ENCODE measurements at regions not wholly inside any gene's neighbourhood (a gene's known extent, or its start where the extent isn't known, plus 50 kb on each side); places are given as distances from the start of the nearest gene placed in this dataset.
"Not testable (repeated sequence)": the region's sequence is repeated elsewhere in the genome, so short reads cannot be mapped to it uniquely, and the experiment has no call there.

- no peaks in the 10 kb centered on the region for H3K4me1 ChIP-seq (ENCODE audit: control insufficient read depth, insufficient read depth, low read length)
- H3K27ac ChIP-seq (ENCODE audit: insufficient read depth, low read depth, low read length, poor library complexity, severe bottlenecking): no peak overlapping the region
- 68 to 82% methylated on average over 3 to 4 of the region's 5 CpGs for WGBS, 2 experiments
- H3K4me3 ChIP-seq (ENCODE audit: insufficient read depth, low read depth, low read length): no peak overlapping the region
- no peaks in the 10 kb centered on the region for H3K27me3 ChIP-seq (ENCODE audit: control insufficient read depth, insufficient read depth, low read length, poor library complexity, severe bottlenecking)
- H3K9me3 ChIP-seq (ENCODE audit: control insufficient read depth, low read length): no peaks in the 10 kb centered on the region
- peaks cover under 1% of the 10 kb centered on the region for H3K36me3 ChIP-seq (ENCODE audit: control insufficient read depth, insufficient read depth, low read length)
These were observed 794.2 kb upstream of the CDH10 start for GRCh38 chr5:25439025-25439424.

GRCh38 chr5:25438375-25438774, 793.6 kb upstream of the CDH10 start:
- 85 to 97% methylated on average over 3 to 6 of the region's 6 CpGs for WGBS, 2 experiments
- H3K27me3 ChIP-seq (ENCODE audit: control insufficient read depth, insufficient read depth, low read length, poor library complexity, severe bottlenecking); H3K4me3 ChIP-seq (ENCODE audit: insufficient read depth, low read depth, low read length); H3K36me3 ChIP-seq (ENCODE audit: control insufficient read depth, insufficient read depth, low read length); H3K9me3 ChIP-seq (ENCODE audit: control insufficient read depth, low read length); H3K27ac ChIP-seq (ENCODE audit: insufficient read depth, low read depth, low read length, poor library complexity, severe bottlenecking); H3K4me1 ChIP-seq (ENCODE audit: control insufficient read depth, insufficient read depth, low read length): not testable (repeated sequence)

GRCh38 chr5:25436452-25436851, 791.7 kb upstream of the CDH10 start:
- H3K36me3 ChIP-seq (ENCODE audit: control insufficient read depth, insufficient read depth, low read length): peaks cover 3% of the 10 kb centered on the region

DNA sequence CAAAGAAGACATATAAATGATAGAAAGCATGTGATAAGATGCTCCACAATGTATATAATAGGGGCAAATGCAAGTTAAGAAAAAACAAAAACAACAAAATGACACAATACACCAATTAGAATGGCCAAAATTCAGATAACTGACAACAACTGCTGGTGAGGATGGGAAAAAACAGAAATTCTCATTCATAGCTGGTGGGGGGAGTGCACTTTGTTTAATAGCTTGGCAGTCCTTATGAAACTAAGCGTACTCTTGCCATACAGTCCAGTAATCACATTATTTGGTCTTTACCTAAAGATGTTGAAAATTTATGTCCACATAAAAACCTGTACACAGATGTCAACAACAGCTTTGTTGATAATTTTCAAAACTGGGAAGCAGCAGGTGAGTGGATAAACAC, 791.1 kb upstream of the CDH10 start:
- H3K4me1 ChIP-seq (ENCODE audit: control insufficient read depth, insufficient read depth, low read length): no peaks in the 10 kb centered on the region
- 100% methylated on average over 1 of the region's 1 CpG; no CpG with 5 or more reads in 1 of the 2 experiments for WGBS, 2 experiments
- H3K4me3 ChIP-seq (ENCODE audit: insufficient read depth, low read depth, low read length): no peak overlapping the region
- peaks cover 3% of the 10 kb centered on the region for H3K36me3 ChIP-seq (ENCODE audit: control insufficient read depth, insufficient read depth, low read length)
- no peak overlapping the region for H3K27ac ChIP-seq (ENCODE audit: insufficient read depth, low read depth, low read length, poor library complexity, severe bottlenecking)
- H3K27me3 ChIP-seq (ENCODE audit: control insufficient read depth, insufficient read depth, low read length, poor library complexity, severe bottlenecking): no peaks in the 10 kb centered on the region
- no peaks in the 10 kb centered on the region for H3K9me3 ChIP-seq (ENCODE audit: control insufficient read depth, low read length)

More at GRCh38 chr5:25436452-25436851, 791.7 kb upstream of the CDH10 start:
- no peak overlapping the region for H3K4me3 ChIP-seq (ENCODE audit: insufficient read depth, low read depth, low read length)
- 86 to 95% methylated on average over 2 to 3 of the region's 3 CpGs for WGBS, 2 experiments
- no peaks in the 10 kb centered on the region for H3K4me1 ChIP-seq (ENCODE audit: control insufficient read depth, insufficient read depth, low read length)
- no peaks in the 10 kb centered on the region for H3K27me3 ChIP-seq (ENCODE audit: control insufficient read depth, insufficient read depth, low read length, poor library complexity, severe bottlenecking)
- H3K9me3 ChIP-seq (ENCODE audit: control insufficient read depth, low read length): no peaks in the 10 kb centered on the region
- no peak overlapping the region for H3K27ac ChIP-seq (ENCODE audit: insufficient read depth, low read depth, low read length, poor library complexity, severe bottlenecking)

DNA sequence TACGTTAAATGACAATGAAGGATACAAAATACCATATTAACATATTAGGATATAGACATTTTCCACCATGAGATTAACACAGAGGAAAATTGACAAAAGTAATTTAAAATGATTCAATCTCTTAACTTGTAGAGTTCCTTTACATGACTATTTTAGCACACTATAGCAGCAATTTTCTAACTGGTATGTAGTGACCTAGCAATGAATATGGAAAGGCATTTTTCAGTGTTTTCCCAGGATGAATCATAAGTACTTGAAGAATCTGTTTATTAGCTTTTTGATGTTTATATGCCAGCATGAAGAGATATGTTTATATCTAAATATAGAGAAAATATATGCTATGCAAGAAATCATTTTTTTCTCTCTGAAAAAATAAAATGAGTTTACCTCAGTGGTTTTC, 782.5 kb upstream of the CDH10 start:
- H3K27ac ChIP-seq (ENCODE audit: insufficient read depth, low read depth, low read length, poor library complexity, severe bottlenecking): no peak overlapping the region
- no peak overlapping the region for H3K4me3 ChIP-seq (ENCODE audit: insufficient read depth, low read depth, low read length)
- H3K9me3 ChIP-seq (ENCODE audit: control insufficient read depth, low read length): no peaks in the 10 kb centered on the region
- no peaks in the 10 kb centered on the region for H3K27me3 ChIP-seq (ENCODE audit: control insufficient read depth, insufficient read depth, low read length, poor library complexity, severe bottlenecking)
- H3K36me3 ChIP-seq (ENCODE audit: control insufficient read depth, insufficient read depth, low read length): no peaks in the 10 kb centered on the region
- WGBS, 2 experiments: 100% methylated on average over 1 of the region's 1 CpG; no CpG with 5 or more reads in 1 of the 2 experiments
- no peaks in the 10 kb centered on the region for H3K4me1 ChIP-seq (ENCODE audit: control insufficient read depth, insufficient read depth, low read length)

DNA sequence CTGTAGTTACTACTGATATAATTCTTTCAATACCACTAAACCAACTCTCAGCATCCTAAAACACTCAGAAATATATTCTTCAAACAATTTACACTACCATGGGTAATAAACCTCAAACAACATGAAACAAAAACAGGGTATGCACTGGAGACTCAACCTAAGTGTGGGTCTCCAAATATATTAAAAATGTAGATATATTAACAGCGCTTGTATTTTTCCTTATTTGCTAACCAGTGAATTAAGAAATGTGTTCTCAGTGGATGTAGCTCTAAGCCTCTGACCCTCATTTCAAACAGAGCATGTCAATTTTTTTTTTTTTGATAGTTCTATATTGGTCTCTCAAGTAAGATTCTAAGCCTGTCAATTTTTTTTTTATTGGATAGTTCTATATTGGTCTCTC, 778.5 kb upstream of the CDH10 start:
- Histone ChIP-seq H3K4me1 (ENCODE audit: control insufficient read depth, insufficient read depth, low read length) (no peaks in the 10 kb centered on the region), H3K36me3 (ENCODE audit: control insufficient read depth, insufficient read depth, low read length) (no peaks in the 10 kb centered on the region), H3K4me3 (ENCODE audit: insufficient read depth, low read depth, low read length) (no peak overlapping the region), H3K27ac (ENCODE audit: insufficient read depth, low read depth, low read length, poor library complexity, severe bottlenecking) (no peak overlapping the region), H3K9me3 (ENCODE audit: control insufficient read depth, low read length) (no peaks in the 10 kb centered on the region), H3K27me3 (ENCODE audit: control insufficient read depth, insufficient read depth, low read length, poor library complexity, severe bottlenecking) (no peaks in the 10 kb centered on the region)
- WGBS, 2 experiments: 100% methylated on average over 1 of the region's 1 CpG

DNA sequence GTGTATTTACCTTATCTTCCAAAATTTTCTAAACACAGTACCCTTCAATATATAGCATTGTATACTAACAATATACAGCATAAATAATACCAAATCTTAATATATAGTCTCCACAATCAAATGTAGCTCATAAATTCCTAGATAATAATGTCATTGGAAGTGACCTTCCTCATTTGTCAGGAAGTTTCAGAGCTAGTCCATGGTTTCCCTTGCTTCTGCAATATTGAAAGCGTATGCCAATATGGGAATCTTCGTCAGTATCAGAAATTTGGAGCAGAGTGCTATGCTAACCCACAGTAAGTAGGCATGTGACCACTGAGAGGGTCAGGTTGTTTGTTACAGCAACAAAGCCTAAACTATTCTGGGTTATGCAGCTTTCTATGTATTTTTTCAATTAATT, 774.9 kb upstream of the CDH10 start:
- H3K9me3 ChIP-seq (ENCODE audit: control insufficient read depth, low read length): no peaks in the 10 kb centered on the region
- 96% methylated on average over 2 of the region's 2 CpGs for WGBS, 2 experiments
- H3K4me1 ChIP-seq (ENCODE audit: control insufficient read depth, insufficient read depth, low read length): no peaks in the 10 kb centered on the region
- no peaks in the 10 kb centered on the region for H3K27me3 ChIP-seq (ENCODE audit: control insufficient read depth, insufficient read depth, low read length, poor library complexity, severe bottlenecking)
- no peaks in the 10 kb centered on the region for H3K36me3 ChIP-seq (ENCODE audit: control insufficient read depth, insufficient read depth, low read length)
- H3K27ac ChIP-seq (ENCODE audit: insufficient read depth, low read depth, low read length, poor library complexity, severe bottlenecking): no peak overlapping the region
- H3K4me3 ChIP-seq (ENCODE audit: insufficient read depth, low read depth, low read length): no peak overlapping the region

DNA sequence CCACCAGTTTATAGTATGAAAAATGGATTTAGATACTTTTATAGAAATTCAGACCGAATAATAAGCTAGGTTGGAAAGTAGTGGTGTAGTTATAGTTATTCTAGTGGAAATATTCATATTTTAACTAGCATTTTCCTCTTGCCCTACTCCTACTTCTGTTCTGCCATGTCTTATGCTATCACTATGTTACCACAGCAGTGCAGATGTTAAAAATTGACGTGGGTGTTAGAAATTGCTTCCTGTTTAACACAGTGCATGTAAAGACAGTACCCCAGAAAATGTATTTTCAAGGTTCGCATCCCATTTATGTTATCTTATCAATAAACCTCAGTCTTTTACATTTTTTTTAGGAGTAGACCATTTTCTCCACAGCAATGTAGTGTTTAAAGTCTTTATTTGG, 774.2 kb upstream of the CDH10 start:
- Histone ChIP-seq H3K4me1 (ENCODE audit: control insufficient read depth, insufficient read depth, low read length) (no peaks in the 10 kb centered on the region), H3K27me3 (ENCODE audit: control insufficient read depth, insufficient read depth, low read length, poor library complexity, severe bottlenecking) (no peaks in the 10 kb centered on the region), H3K9me3 (ENCODE audit: control insufficient read depth, low read length) (no peaks in the 10 kb centered on the region), H3K27ac (ENCODE audit: insufficient read depth, low read depth, low read length, poor library complexity, severe bottlenecking) (no peak overlapping the region), H3K4me3 (ENCODE audit: insufficient read depth, low read depth, low read length) (no peak overlapping the region), H3K36me3 (ENCODE audit: control insufficient read depth, insufficient read depth, low read length) (no peaks in the 10 kb centered on the region)
- WGBS, 2 experiments: 83 to 96% methylated on average over 1 to 3 of the region's 3 CpGs

DNA sequence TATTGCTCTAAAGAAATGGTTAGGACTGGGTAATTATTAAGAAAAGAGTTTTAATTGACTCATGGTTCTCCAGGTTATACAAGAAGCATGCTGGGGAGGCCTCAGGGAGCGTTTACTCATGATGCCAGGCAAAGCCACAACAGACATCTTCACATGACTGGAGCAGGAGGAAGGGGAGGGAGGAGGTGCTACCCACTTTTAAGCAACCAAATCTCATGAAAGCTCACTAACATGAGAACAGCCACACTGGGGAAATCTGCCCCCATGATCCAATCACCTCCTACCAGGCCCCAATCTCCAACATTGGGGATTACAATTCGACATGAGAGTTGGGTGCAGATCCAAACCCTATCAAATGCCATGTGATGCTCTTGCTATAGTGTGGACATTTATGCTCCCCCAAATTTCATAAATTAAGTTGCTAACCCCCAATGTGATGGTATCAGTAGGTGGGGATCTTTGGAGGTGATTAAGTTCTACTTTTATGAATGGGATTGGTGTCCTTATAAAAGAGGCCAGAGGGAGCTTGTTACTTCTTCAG, 773.6 kb upstream of the CDH10 start:
- Histone ChIP-seq H3K4me3 (ENCODE audit: insufficient read depth, low read depth, low read length) (no peak overlapping the region), H3K4me1 (ENCODE audit: control insufficient read depth, insufficient read depth, low read length) (no peaks in the 10 kb centered on the region), H3K27me3 (ENCODE audit: control insufficient read depth, insufficient read depth, low read length, poor library complexity, severe bottlenecking) (no peaks in the 10 kb centered on the region), H3K36me3 (ENCODE audit: control insufficient read depth, insufficient read depth, low read length) (no peaks in the 10 kb centered on the region), H3K27ac (ENCODE audit: insufficient read depth, low read depth, low read length, poor library complexity, severe bottlenecking) (no peak overlapping the region), H3K9me3 (ENCODE audit: control insufficient read depth, low read length) (no peaks in the 10 kb centered on the region)
- 74 to 85% methylated on average over 2 of the region's 2 CpGs for WGBS, 2 experiments

GRCh38 chr5:25416960-25417359, 772.2 kb upstream of the CDH10 start:
- no peaks in the 10 kb centered on the region for H3K9me3 ChIP-seq (ENCODE audit: control insufficient read depth, low read length)
- no peaks in the 10 kb centered on the region for H3K27me3 ChIP-seq (ENCODE audit: control insufficient read depth, insufficient read depth, low read length, poor library complexity, severe bottlenecking)
- WGBS, 2 experiments: 66 to 71% methylated on average over 4 of the region's 4 CpGs
- H3K4me1 ChIP-seq (ENCODE audit: control insufficient read depth, insufficient read depth, low read length): no peaks in the 10 kb centered on the region
- no peaks in the 10 kb centered on the region for H3K36me3 ChIP-seq (ENCODE audit: control insufficient read depth, insufficient read depth, low read length)
- H3K4me3 ChIP-seq (ENCODE audit: insufficient read depth, low read depth, low read length): no peak overlapping the region
- no peak overlapping the region for H3K27ac ChIP-seq (ENCODE audit: insufficient read depth, low read depth, low read length, poor library complexity, severe bottlenecking)

DNA sequence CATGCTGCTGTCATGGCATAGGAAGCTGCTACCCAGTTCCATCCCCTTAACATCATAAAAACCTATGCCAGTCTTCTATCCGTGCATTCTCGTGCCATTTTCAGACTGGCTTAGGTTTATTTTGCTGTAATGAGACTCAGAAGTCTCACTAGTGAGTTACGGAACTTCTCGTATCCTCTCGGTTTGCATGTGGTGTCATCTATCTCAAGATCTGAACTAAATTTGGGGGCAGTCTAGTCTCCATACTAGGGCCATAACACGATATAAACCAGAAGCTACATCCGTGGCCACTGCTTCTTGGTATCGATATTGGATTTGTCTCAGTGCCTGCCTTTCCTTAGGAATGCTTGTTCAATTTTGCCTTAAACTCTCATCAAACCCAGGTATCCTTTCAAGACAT, 771.2 kb upstream of the CDH10 start:
- Histone ChIP-seq H3K4me1 (ENCODE audit: control insufficient read depth, insufficient read depth, low read length) (no peaks in the 10 kb centered on the region), H3K27me3 (ENCODE audit: control insufficient read depth, insufficient read depth, low read length, poor library complexity, severe bottlenecking) (no peaks in the 10 kb centered on the region), H3K36me3 (ENCODE audit: control insufficient read depth, insufficient read depth, low read length) (no peaks in the 10 kb centered on the region), H3K9me3 (ENCODE audit: control insufficient read depth, low read length) (no peaks in the 10 kb centered on the region), H3K27ac (ENCODE audit: insufficient read depth, low read depth, low read length, poor library complexity, severe bottlenecking) (no peak overlapping the region), H3K4me3 (ENCODE audit: insufficient read depth, low read depth, low read length) (no peak overlapping the region)
- WGBS, 2 experiments: 96% methylated on average over 8 of the region's 8 CpGs

Measured in ectodermal cell (in vitro differentiated cells).